K562 (cell line): ENCODE measurements at regions not wholly inside any gene's neighbourhood (a gene's known extent, or its start where the extent isn't known, plus 50 kb on each side); places are given as distances from the start of the nearest gene placed in this dataset.

ENCODE experiments used
- ATAC-seq: fragments of 200-7000 bp; cut with Tn5 transposase; 3 replicates; pipeline ENCODE4 v1.9.1; 2020; ENCODE audit warnings: moderate library complexity
- BruUV-seq: library from RNA; stranded (reverse); fragments of 400-500 nt; replicated peaks from 2 replicates; lab custom pipeline; 2021; lab: Mats Ljungman, UMichigan
- CTCF ChIA-PET: fragments of 300-600 bp; formaldehyde crosslinking; extraction: SDS; loops from one replicate; lab custom pipeline; 2021; ENCODE audit warnings: low intra/inter-chr PET ratio; lab: Yijun Ruan, JAX
- POLR2A ChIA-PET: fragments of 300-600, 350-650 bp; sonication (Branson Sonifier 250); formaldehyde crosslinking; extraction: SDS; loops from one replicate; lab custom pipeline; 2021; ENCODE audit warnings: antibody characterized with exemption, inconsistent platforms; lab: Yijun Ruan, JAX
- DNase-seq, 4 experiments: peaks; one replicate each; pipeline versions ENCODE4 v3.0.0 to v3.0.0-alpha.2; 2011 to 2018; ENCODE audit warnings: low spot score in 3 of 4, mixed read lengths in 3 of 4; ENCODE audit errors: extremely low read depth in 1 of 4
- FAIRE-seq: peaks from 2 replicates; lab custom pipeline; 2011; peaks lifted over from hg19 to GRCh38; lab: Jason Lieb, UNC
- H2AFZ ChIP-seq: 2 replicates; pipeline ENCODE4 v1.6.0; 2011; ENCODE audit warnings: low read depth, low read length, control low read depth, inconsistent platforms
- H3K27ac ChIP-seq: fragments of 200-600 bp; 3 replicates; pipeline ENCODE4 v1.8.0; 2011; ENCODE audit warnings: low read depth, mild to moderate bottlenecking, control low read depth, inconsistent platforms, low read length, moderate library complexity, mixed read lengths; ENCODE audit errors: extremely low read depth
- H3K27me3 ChIP-seq, 2 experiments: fragments of 300-600 bp in 1 of 2; 2 replicates in 1 of 2; 3 replicates in 1 of 2; pipeline versions ENCODE4 v1.6.0 to v1.8.0; 2011; ENCODE audit warnings: inconsistent platforms in 2 of 2, low read length in 2 of 2, mild to moderate bottlenecking in 1 of 2, mixed read lengths in 1 of 2, moderate library complexity in 1 of 2; ENCODE audit not compliant: control insufficient read depth in 2 of 2, insufficient read depth in 2 of 2
- H3K36me3 ChIP-seq: fragments of 300-600 bp; 3 replicates; pipeline ENCODE4 v1.8.0; 2011; ENCODE audit warnings: mild to moderate bottlenecking, low read length, inconsistent platforms; ENCODE audit not compliant: control insufficient read depth, insufficient read depth
- H3K4me1 ChIP-seq, 2 experiments: fragments of 200-600 bp in 1 of 2; replicated peaks in 1 of 2; 2 replicates in 1 of 2; 3 replicates in 1 of 2; pipeline versions ENCODE4 v1.5.1 to v1.8.0; 2011; ENCODE audit warnings: inconsistent platforms in 2 of 2, low read length in 2 of 2, mild to moderate bottlenecking in 1 of 2, mixed read lengths in 1 of 2, moderate library complexity in 1 of 2; ENCODE audit not compliant: control insufficient read depth in 2 of 2, insufficient read depth in 2 of 2
- H3K4me2 ChIP-seq: 2 replicates; pipeline ENCODE4 v1.6.1; 2011; ENCODE audit warnings: low read length, control low read depth, inconsistent platforms, mixed read lengths; ENCODE audit not compliant: insufficient read depth
- H3K4me3 ChIP-seq: fragments of 200-600 bp; sonication (generic), shearing (Covaris generic); 2 replicates; pipeline ENCODE4 v1.5.1; 2016; ENCODE audit warnings: control low read depth, inconsistent platforms
- H3K79me2 ChIP-seq: fragments of 200-600 bp; 3 replicates; pipeline ENCODE4 v1.8.0; 2011; ENCODE audit warnings: low read length, inconsistent platforms; ENCODE audit not compliant: control insufficient read depth, insufficient read depth
- H3K9ac ChIP-seq, 2 experiments: 2 replicates each; pipeline versions ENCODE4 v1.6.0 to v1.6.1; 2011; ENCODE audit warnings: low read depth in 2 of 2, low read length in 2 of 2, control low read depth in 1 of 2, inconsistent platforms in 1 of 2, mild to moderate bottlenecking in 1 of 2, mixed read lengths in 1 of 2; ENCODE audit not compliant: insufficient read depth in 1 of 2
- H3K9me1 ChIP-seq: one replicate; pipeline ENCODE4 v1.6.0; 2011; ENCODE audit warnings: inconsistent platforms, mild to moderate bottlenecking, low read length, moderate library complexity; ENCODE audit not compliant: control insufficient read depth, insufficient read depth
- H3K9me3 ChIP-seq: replicated peaks from 2 replicates; pipeline ENCODE4 v1.5.1; 2011; ENCODE audit warnings: low read depth, low read length, inconsistent platforms; ENCODE audit not compliant: control insufficient read depth, insufficient read depth
- H4K20me1 ChIP-seq: replicated peaks from 2 replicates; pipeline ENCODE4 v1.6.1; 2011; ENCODE audit warnings: low read length, inconsistent platforms, mixed read lengths; ENCODE audit not compliant: control insufficient read depth, insufficient read depth
- ATF2 ChIP-seq: sonication (generic); formaldehyde crosslinking; IDR thresholded peaks from 2 replicates; pipeline ENCODE4 v1.8.1; 2022; ENCODE audit warnings: missing genetic modification reagents
- ESRRA ChIP-seq: fragments of 450-650 bp; IDR thresholded peaks from 2 replicates; pipeline ENCODE4 v1.6.1; 2014; ENCODE audit warnings: low read depth, mild to moderate bottlenecking, moderate library complexity, borderline replicate concordance
- JUND ChIP-seq, 2 experiments: IDR thresholded peaks; 2 replicates in 1 of 2; 3 replicates in 1 of 2; pipeline ENCODE4 v1.6.1; 2011; ENCODE audit warnings: borderline replicate concordance in 2 of 2, low read depth in 2 of 2, low read length in 2 of 2, improper control_type of control experiment in 1 of 2, missing biosample characterization in 1 of 2, missing genetic modification characterization in 1 of 2, missing genetic modification reagents in 1 of 2
- POLR3A ChIP-seq: IDR thresholded peaks from 2 replicates; pipeline ENCODE4 v1.6.1; 2011; ENCODE audit warnings: borderline replicate concordance, mild to moderate bottlenecking, moderate library complexity; ENCODE audit not compliant: insufficient read length, insufficient read depth; ENCODE audit errors: extremely low read depth
- SMARCA5 ChIP-seq: fragments of 450-650 bp; IDR thresholded peaks from 2 replicates; pipeline ENCODE4 v1.6.1; 2016
- ZNF75A ChIP-seq: fragments of 450-650 bp; formaldehyde crosslinking; IDR thresholded peaks from 2 replicates; pipeline ENCODE4 v1.4.0; 2020; ENCODE audit warnings: mild to moderate bottlenecking
- WGBS: fragments of 100-300 bp; shearing (Covaris generic); methylation state at CpG from one replicate; pipeline ENCODE4 v1.1.6; 2016; ENCODE audit warnings: low coverage, mixed read lengths; ENCODE audit not compliant: insufficient coverage; ENCODE audit errors: missing lambda C conversion rate; 5-methylcytosine and 5-hydroxymethylcytosine counted together
- in situ Hi-C: fragments of 300-500 bp; cut with MboI; formaldehyde crosslinking; loops from 4 replicates; pipeline ENCODE4 v1.15.0; 2018; ENCODE audit warnings: inconsistent platforms, mixed read lengths
- intact Hi-C: fragments of 100-400 bp; cut with micrococcal nuclease; formaldehyde crosslinking; loops from 2 replicates; pipeline ENCODE4 v1.14.2; 2022

GRCh38 chr13:34750078-34750931, 191.8 kb upstream of the NBEA start (continued):
- TF ChIP-seq POLR3A (no peak), JUND (IDR thresholded peaks at IDR 0.05; ENCODE audit: borderline replicate concordance, low read depth, low read length) (no peak), JUND (tag; IDR thresholded peaks at IDR 0.05; ENCODE audit: borderline replicate concordance, low read depth, low read length) (no peak)

GRCh38 chr13:34751044-34751443, 191.0 kb upstream of the NBEA start:
- ATAC-seq (no peak), FAIRE-seq (no peak), DNase-seq (no peak)
- no peak overlapping the region for H3K9ac ChIP-seq
- no peaks in the 10 kb centered on the region for H3K79me2 ChIP-seq
- H3K9me1 ChIP-seq = no peaks in the 10 kb centered on the region
- H3K36me3 ChIP-seq = no peaks in the 10 kb centered on the region
- CTCF ChIA-PET = no interaction called here
- no peaks in the 10 kb centered on the region for H3K9me3 ChIP-seq
- H2AFZ ChIP-seq = no peak overlapping the region
- H3K4me1 ChIP-seq = no peaks in the 10 kb centered on the region
- 0% methylated on average over 2 of the region's 3 CpGs for WGBS
- no peak overlapping the region for H3K4me2 ChIP-seq
- no TSS peak for BruUV-seq
- no peak overlapping the region for H3K27ac ChIP-seq
- no peak overlapping the region for H3K4me3 ChIP-seq
- in situ Hi-C loops = no loop called here
- H4K20me1 ChIP-seq = no peaks in the 10 kb centered on the region
- intact Hi-C loops = no loop called here
- no peak for TF ChIP-seq ZNF75A (CRISPR knock-in tag)
- no peak for TF ChIP-seq SMARCA5
- no peak for TF ChIP-seq ESRRA
- no peak for TF ChIP-seq ATF2
- POLR2A ChIA-PET = no interaction called here
- H3K27me3 ChIP-seq = no peaks in the 10 kb centered on the region
